GM12874 (cell line): ENCODE measurements at regions not wholly inside any gene's neighbourhood (a gene's known extent, or its start where the extent isn't known, plus 50 kb on each side); places are given as distances from the start of the nearest gene placed in this dataset.

Experiments used
- CTCF ChIP-seq: IDR thresholded peaks from 2 replicates; pipeline ENCODE4 v1.5.1; 2011; ENCODE audit warnings: low read depth, mild to moderate bottlenecking, control low read depth, low read length, moderate library complexity; ENCODE audit not compliant: insufficient read depth

- TF ChIP-seq CTCF, result no peak
Measured at GRCh38 chr7:96827701-96828100, 118.1 kb upstream of the SEM1 start.

GRCh38 chr7:96831446-96831845 lies 121.8 kb upstream of the SEM1 start:
- TF ChIP-seq CTCF, result no peak

- no peak for TF ChIP-seq CTCF
Measured at GRCh38 chr7:96832092-96832662, 122.5 kb upstream of the SEM1 start.

GRCh38 chr7:96833676-96834453 lies 124.2 kb upstream of the SEM1 start:
- TF ChIP-seq CTCF, result no peak

GRCh38 chr7:96836456-96836855 lies 126.8 kb upstream of the SEM1 start:
- no peak for TF ChIP-seq CTCF

GRCh38 chr7:96837593-96837992 lies 127.9 kb upstream of the SEM1 start:
- no peak for TF ChIP-seq CTCF

GRCh38 chr7:96838481-96838880 lies 128.8 kb upstream of the SEM1 start:
- no peak for TF ChIP-seq CTCF
